ENCODE measurements at regions not wholly inside any gene's neighbourhood (a gene's known extent, or its start where the extent isn't known, plus 50 kb on each side); places are given as distances from the start of the nearest gene placed in this dataset.

GRCh38 chr15:61798631-61799030, 261.6 kb downstream of the VPS13C start:
- no peak overlapping the region for H3K9ac ChIP-seq (ENCODE audit: low read depth in 2 of 2, low read length in 2 of 2)
- H3K27ac ChIP-seq: no peak overlapping the region
- intact Hi-C loops (cut with DNase I): no loop called here
- H3K27me3 ChIP-seq: no peaks in the 10 kb centered on the region
- H3K4me3 ChIP-seq: no peak overlapping the region
- H3K4me1 ChIP-seq: no peaks in the 10 kb centered on the region
- no peak for TF ChIP-seq CTCF (IDR thresholded peaks at IDR 0.05)
- no peak for DNase-seq
- H3K9me3 ChIP-seq: no peaks in the 10 kb centered on the region
- H3K36me3 ChIP-seq: no peaks in the 10 kb centered on the region

GRCh38 chr15:61796056-61796455, 264.2 kb downstream of the VPS13C start:
- no peak for DNase-seq
- no peak for TF ChIP-seq CTCF (IDR thresholded peaks at IDR 0.05)
- Histone ChIP-seq H3K27ac (no peak overlapping the region), H3K36me3 (no peaks in the 10 kb centered on the region), H3K4me1 (no peaks in the 10 kb centered on the region), H3K4me3 (no peak overlapping the region), H3K9me3 (no peaks in the 10 kb centered on the region), H3K27me3 (no peaks in the 10 kb centered on the region), H3K9ac (ENCODE audit: low read depth in 2 of 2, low read length in 2 of 2) (no peak overlapping the region)
- intact Hi-C loops (cut with DNase I): no loop called here

GRCh38 chr15:61794881-61795280, 265.4 kb downstream of the VPS13C start:
- Histone ChIP-seq H3K9me3 (no peaks in the 10 kb centered on the region), H3K4me1 (no peaks in the 10 kb centered on the region), H3K27me3 (no peaks in the 10 kb centered on the region), H3K36me3 (no peaks in the 10 kb centered on the region), H3K4me3 (no peak overlapping the region), H3K9ac (ENCODE audit: low read depth in 2 of 2, low read length in 2 of 2) (no peak overlapping the region), H3K27ac (no peak overlapping the region)
- intact Hi-C loops (cut with DNase I): no loop called here
- no peak for TF ChIP-seq CTCF (IDR thresholded peaks at IDR 0.05)
- DNase-seq: no peak

GRCh38 chr15:61794276-61794675, 266.0 kb downstream of the VPS13C start:
- no peaks in the 10 kb centered on the region for H3K9me3 ChIP-seq
- no peaks in the 10 kb centered on the region for H3K27me3 ChIP-seq
- no peaks in the 10 kb centered on the region for H3K4me1 ChIP-seq
- TF ChIP-seq CTCF (IDR thresholded peaks at IDR 0.05): no peak
- H3K4me3 ChIP-seq: no peak overlapping the region
- H3K36me3 ChIP-seq: no peaks in the 10 kb centered on the region
- no peak for DNase-seq
- intact Hi-C loops (cut with DNase I): no loop called here
- H3K27ac ChIP-seq: no peak overlapping the region
- H3K9ac ChIP-seq (ENCODE audit: low read depth in 2 of 2, low read length in 2 of 2): no peak overlapping the region

GRCh38 chr15:61784734-61785133, 275.5 kb downstream of the VPS13C start:
- intact Hi-C loops (cut with DNase I): no loop called here
- Histone ChIP-seq H3K27ac (no peak overlapping the region), H3K9ac (ENCODE audit: low read depth in 2 of 2, low read length in 2 of 2) (no peak overlapping the region), H3K4me3 (no peak overlapping the region), H3K36me3 (no peaks in the 10 kb centered on the region), H3K27me3 (no peaks in the 10 kb centered on the region), H3K4me1 (no peaks in the 10 kb centered on the region), H3K9me3 (no peaks in the 10 kb centered on the region)
- TF ChIP-seq CTCF (IDR thresholded peaks at IDR 0.05): no peak
- DNase-seq: no peak
